ENCODE measurements at regions not wholly inside any gene's neighbourhood (a gene's known extent, or its start where the extent isn't known, plus 50 kb on each side); places are given as distances from the start of the nearest gene placed in this dataset.
"Not testable (repeated sequence)": the region's sequence is repeated elsewhere in the genome, so short reads cannot be mapped to it uniquely, and the experiment has no call there.

GRCh38 chr10:94091649-94092048 lies 97.9 kb downstream of the PLCE1 start:
- DNase-seq = no peak

DNA sequence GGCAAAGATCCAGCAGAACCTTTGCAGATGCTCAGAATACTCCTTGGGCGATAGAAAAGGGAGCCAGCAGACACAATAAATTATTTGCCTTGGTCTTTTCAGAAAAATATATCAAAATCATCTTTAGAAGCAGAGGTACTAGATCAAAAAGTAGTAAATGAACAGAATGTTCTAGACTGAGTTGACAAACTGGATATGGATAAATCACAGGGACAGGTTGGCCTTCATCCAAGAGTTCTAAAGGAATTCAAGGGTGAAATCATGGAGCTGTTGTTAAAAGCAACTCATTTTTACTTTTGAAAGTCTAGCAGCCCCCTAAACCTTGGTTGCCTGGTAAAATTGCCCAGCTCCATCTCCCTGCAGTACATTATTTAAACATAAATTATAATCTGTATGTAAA lies 99.1 kb downstream of the PLCE1 start:
- no peak for DNase-seq

DNA sequence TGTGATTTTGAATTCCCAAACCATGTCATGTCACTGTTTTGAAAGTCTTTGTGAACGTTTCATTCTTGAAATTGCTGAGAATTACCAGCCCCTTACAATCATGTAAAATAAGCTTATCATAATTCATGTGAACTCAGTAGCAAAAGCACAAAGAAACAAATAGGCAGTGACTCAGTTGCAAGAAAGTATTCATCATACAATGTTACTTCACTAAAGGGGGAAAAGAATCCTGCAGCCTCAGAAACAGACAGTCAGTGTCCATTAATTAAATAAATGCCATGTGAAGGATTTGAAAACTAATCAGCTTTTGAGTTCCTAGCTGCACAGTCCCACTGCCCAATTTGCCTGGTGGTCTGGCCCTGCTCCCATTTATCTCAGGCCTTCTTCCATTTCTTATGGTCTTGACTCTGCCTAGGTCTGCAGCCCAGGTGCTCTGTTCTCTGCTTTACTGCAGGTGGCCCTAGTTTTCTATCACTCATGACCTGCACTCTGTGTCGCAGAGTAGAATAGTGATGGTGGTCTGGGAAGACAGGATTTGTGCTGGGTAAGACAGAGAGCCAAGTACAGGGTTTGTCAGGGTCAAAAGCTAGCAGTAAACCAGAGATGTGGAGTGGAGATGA lies 99.7 kb downstream of the PLCE1 start:
- DNase-seq = no peak

- DNase-seq = no peak
Measured at GRCh38 chr10:94094540-94094939, 100.8 kb downstream of the PLCE1 start.

- DNase-seq = no peak
Measured at GRCh38 chr10:94097656-94098055, 103.9 kb downstream of the PLCE1 start.

DNA sequence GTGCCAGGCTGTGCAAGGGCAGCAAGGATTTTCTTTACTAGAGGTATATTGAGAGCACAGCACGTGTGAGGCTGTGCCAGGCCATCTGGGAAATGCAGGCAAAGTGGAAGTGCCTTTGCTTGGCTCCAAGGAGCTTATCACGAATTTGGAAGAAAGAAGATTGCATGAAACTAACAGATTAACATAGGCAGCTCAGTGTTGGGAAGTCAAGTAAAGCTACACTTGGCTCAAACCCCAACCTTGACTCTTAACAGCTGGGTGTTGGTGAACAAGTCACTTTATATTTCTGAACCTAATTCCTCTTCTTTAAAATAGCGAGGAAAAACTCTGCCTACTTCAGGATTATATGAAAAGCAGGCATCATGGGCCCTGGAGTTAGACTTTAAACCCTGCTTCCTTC lies 105.2 kb downstream of the PLCE1 start:
- no peak for DNase-seq

DNA sequence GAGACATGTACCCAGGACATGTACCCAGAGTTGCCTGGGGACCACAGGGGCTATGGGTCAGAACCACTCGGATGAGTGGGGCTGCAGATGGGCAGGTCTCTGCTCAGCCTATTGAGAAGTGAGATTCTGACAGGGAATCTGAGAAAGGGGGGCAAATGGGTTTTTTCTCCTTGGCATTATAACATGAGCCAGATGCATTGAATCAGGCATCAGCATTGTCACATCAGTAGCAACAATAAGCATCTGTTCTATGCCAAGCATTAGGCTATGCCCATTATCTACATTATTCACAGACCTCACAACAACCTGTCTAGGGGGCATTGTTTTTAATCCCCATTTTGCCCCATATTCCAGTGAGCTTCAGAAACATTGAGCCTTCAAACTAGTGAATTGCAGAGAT lies 108.2 kb downstream of the PLCE1 start:
- DNase-seq = no peak

DNA sequence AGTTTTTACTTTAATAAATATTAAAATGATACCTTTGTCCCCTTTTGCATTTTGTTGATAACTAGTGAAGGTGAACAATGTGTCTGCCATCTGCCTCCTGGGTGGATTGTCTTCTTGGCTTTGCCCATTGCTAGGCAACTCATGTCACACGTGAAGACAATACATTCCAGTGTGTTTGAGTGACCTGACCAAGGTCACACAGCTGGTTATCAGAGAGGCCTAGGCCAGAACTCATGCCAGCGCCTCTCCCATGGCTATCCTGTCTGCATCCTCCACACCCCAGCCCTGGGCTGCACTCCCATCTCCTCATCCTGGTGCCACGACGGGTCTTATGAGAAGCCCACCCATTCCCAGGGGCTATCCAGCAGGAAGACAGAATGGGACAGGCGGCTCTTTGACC lies 108.7 kb downstream of the PLCE1 start:
- DNase-seq = no peak

- DNase-seq = no peak
Measured at GRCh38 chr10:94103192-94103591, 109.5 kb downstream of the PLCE1 start.

DNA sequence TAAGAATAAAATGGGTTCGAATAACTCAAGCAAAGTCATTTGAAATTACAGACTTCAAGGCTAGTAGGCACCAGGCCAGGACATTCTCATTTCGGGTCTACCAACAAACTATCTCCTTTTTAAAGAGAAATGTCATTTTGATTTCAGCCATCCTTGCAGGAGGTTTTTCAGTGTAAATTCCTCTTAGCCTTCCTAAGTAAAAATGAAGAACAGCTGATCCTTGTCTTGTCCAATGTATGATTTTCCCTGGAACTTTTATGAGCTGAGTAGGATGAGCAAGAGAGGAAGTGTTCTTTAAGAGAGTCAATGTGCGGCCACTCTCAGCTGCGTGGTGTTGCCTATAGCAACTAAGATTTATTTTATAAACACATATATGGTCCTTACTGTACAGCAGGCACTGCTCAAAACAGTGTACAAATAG lies 110.1 kb downstream of the PLCE1 start:
- no peak for DNase-seq

GRCh38 chr10:94104316-94105000 lies 110.7 kb downstream of the PLCE1 start:
- no peak for DNase-seq

DNA sequence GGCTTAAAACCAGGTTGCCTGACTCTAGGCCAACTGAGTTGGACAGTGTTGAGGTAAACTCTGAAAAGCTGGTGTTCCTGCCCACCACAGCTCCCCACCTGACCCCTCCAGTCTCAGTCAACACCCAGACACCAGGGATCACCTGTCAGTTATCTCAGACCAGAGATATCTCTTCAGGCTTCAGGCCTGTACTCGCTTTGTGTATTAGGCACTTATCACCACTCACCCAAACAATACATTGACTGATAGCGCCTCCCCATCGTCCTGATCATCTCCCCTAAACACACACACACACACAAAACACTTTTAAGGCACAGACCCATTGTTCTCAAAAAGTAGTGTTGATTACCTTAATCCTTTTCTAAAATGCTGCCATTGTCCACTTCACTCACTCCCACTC lies 111.5 kb downstream of the PLCE1 start:
- no peak for DNase-seq

DNA sequence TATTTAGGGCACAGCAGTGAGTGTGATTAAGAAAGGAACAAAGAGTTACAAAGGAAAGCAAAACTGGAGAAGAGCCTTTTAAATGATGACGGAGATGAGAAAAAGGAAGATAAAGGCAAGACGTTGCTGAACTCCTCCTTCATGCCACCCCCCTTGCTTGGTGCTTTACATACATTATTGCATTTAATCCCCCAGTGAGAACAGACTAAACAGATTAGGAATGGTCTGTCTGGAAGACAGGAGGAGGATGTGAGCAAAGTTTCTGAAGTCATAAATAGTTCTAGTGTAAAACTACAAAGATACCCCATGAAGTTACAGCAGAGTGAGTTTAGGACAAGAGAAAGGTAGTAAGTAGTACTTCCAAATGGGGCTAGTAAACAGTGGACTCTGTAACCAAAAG lies 113.5 kb downstream of the PLCE1 start:
- DNase-seq = no peak

- peak; percentile 32 for DNase-seq
Measured at GRCh38 chr10:94108200-94108599, 114.5 kb downstream of the PLCE1 start.

DNA sequence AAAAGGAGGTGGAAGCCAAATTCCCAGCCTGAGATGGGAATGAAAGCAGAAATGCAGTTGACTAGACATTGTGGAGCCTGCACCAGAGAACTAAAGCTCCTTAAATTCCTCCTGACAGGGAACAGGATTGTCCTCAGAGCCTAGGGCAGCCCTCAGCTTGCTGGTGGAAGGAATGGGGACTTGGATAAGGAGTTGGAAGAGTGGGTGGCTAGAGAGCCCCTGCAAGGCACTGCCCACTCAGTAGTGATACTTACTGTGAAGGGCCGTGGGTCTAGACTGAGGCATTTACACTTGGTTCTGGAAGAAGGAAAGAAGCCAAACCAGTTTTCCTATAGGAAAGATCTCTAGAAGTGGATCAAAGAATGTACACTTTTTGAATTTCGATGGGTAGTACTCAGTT lies 117.6 kb downstream of the PLCE1 start:
- DNase-seq = no peak

DNA sequence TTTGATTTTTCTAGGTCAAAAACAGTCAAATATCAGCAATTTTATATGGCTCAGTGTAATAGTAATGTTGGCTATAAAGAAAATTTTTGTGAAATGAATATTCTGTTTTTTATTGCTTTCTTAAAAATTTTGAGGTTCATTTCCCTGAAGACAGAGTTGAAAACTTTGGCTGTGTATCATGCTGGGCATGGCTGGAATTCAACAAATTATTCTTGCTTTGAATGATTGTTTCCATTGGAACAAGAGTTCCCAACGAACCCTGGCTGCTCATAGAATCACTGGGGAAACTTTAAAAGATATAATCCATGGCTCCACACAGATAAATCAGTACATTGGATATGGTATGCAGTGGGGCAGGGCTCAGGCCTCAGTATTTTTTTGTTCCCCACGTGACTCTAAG lies 118.6 kb downstream of the PLCE1 start:
- no peak for DNase-seq

- DNase-seq = no peak
Measured at GRCh38 chr10:94115725-94116124, 122.0 kb downstream of the PLCE1 start.

- DNase-seq = no peak
Measured at GRCh38 chr10:94116848-94117247, 123.1 kb downstream of the PLCE1 start.

DNA sequence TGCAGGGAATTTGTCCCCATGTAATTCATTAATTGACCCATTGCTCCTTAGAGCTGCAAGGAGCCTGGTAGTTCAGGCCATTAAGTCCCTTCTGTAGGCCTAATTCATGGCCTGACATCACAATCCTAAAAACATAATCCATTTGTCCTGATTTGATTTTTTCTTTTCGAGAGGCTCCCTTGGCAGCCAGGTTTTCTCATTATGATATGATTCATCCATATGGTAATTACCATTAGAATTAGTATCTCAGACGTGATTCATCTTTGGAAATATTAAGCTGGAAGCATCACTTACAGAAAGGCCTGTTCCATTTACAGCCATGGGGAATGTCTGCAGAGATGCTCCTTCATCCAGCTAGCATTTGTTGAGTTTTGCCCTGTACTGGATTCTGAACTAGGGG lies 128.5 kb downstream of the PLCE1 start:
- DNase-seq = no peak

GRCh38 chr10:94123258-94123995 lies 129.7 kb downstream of the PLCE1 start:
- DNase-seq = peak; percentile 69

DNA sequence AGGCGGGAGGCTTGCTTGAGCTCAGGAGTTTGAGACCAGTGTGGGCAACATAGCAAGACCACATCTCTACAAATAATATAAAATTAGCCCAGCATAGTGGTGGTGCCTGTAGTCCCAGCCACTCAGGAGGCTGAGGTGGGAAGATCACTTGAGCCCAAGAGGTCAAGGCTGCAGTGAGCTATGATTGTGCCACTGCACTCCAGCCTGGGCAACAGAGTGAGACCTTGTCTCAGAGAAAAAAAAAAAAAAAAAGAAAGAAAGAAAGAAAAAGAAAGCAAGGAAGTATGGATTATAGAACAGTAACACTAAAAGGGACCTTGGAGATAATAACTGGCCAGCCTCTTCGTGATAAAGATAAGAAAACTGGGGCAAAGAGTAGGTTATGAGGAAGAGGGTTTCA lies 130.4 kb downstream of the PLCE1 start:
- DNase-seq = not testable (repeated sequence)

DNA sequence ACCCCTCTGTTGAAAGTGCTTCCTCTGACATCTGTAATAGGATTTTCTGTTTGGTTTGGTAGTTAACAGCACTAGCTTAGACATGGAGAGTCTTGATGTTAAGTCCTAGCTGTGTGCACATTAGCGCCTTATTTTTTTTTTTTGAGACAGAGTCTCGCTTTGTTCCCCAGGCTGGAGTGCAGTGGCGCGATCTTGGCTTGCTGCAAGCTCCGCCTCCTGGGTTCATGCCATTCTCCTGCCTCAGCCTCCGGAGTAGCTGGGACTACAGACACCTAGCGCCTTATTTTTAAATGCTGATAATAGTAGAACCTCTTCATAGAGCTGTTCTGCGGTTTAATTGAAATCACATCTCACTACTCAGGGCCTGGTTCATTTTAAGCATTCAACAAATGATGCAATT lies 131.5 kb downstream of the PLCE1 start:
- not testable (repeated sequence) for DNase-seq

DNA sequence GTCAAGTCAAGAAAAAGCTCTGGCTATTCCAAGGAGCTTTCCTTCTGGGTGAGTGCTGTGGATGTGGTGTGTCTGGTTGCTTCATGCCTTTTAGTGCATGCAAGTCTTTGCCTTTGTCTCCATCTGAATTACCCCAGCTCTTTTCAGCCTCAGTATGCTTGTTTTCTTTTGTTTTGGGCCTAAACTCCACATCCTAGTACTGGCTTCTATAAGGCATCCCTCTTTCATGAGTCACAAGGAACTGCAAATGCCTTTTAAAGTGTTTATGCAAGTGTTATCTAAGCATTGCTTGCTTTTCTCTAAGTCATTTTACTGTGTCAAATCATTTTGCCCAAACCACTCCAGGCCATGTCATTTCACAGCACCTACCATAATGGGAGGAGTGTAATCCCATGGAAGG lies 132.1 kb downstream of the PLCE1 start:
- peak; percentile 15 for DNase-seq

DNA sequence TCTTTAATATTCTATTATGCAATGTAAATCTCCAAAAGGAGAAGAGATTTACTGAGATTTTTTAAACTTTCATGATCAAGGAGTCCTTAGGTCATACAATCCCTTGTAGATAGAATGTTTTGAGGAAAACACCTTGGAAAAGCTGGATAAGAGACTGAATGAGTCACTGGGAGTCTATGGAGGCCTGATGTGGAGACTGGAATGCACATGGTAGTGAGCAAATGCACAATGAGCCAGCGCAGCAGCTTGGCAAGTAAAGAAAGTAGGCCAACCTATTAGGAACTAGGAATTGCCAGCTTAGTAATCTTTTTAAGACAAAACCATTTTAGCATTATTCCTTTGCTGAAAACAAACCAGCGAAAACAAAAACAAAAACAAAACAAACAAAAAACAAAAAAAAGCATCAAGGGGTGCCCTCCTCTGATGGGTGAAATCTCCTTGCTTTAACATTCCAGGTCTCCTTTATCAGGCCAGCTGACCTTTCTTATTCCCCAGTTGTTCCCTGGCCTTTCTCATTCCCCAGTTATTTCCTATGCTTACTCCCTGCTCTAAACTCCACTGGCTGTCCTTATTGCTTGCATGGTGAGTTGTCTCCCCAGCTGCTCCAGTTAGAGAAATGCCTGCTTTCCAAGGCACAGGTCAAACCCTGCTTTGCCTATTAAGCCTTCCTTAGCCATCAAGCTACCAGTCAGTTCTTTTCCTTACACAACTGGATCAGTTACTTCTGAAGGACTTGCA lies 135.8 kb downstream of the PLCE1 start:
- peak; percentile 60 for DNase-seq
